PC-3 (cell line): ENCODE measurements at regions not wholly inside any gene's neighbourhood (a gene's known extent, or its start where the extent isn't known, plus 50 kb on each side); places are given as distances from the start of the nearest gene placed in this dataset.

Source experiments
- EZH2 ChIP-seq: fragments of 300-600 bp; sonication (generic); IDR thresholded peaks from one replicate; pipeline ENCODE4 v1.6.1; 2017; ENCODE audit warnings: antibody characterized with exemption, mild to moderate bottlenecking, low read length; ENCODE audit not compliant: unreplicated experiment
- EZH2phosphoT487 ChIP-seq: fragments of 300-600 bp; sonication (generic); IDR thresholded peaks from 2 replicates; pipeline ENCODE4 v1.6.1; 2018; ENCODE audit warnings: mild to moderate bottlenecking, antibody characterized with exemption, low read length, borderline replicate concordance
- TF ChIP-seq, protein P1 (sequence below): fragments of 300-600 bp; sonication (generic); conservative IDR thresholded peaks from 2 replicates; pipeline ENCODE4 v1.5.1; 2017; ENCODE audit warnings: antibody characterized with exemption, low read depth, mild to moderate bottlenecking, low read length

DNA sequence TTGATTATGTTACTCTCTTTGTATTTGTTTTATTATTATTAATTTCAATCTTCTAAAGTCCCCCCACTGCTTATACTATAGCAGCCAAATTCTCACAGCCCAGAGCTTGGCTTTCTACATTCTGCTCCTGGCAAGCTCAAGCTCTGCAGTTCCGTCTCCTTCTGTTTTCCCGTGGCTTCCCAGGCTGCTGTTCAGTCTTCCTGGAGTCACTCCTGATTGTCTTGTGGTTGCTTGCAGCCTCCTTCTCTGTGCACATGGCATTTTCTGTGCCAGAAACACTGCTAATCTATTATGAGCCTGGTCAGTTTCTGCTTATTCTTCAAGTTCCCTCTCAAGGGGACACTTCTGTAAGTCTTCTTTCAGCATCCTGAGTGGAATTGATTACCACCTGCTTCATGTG is 533.7 kb upstream of the IGFBP3 start:
- TF ChIP-seq EZH2: no peak
- TF ChIP-seq, protein P1, sequence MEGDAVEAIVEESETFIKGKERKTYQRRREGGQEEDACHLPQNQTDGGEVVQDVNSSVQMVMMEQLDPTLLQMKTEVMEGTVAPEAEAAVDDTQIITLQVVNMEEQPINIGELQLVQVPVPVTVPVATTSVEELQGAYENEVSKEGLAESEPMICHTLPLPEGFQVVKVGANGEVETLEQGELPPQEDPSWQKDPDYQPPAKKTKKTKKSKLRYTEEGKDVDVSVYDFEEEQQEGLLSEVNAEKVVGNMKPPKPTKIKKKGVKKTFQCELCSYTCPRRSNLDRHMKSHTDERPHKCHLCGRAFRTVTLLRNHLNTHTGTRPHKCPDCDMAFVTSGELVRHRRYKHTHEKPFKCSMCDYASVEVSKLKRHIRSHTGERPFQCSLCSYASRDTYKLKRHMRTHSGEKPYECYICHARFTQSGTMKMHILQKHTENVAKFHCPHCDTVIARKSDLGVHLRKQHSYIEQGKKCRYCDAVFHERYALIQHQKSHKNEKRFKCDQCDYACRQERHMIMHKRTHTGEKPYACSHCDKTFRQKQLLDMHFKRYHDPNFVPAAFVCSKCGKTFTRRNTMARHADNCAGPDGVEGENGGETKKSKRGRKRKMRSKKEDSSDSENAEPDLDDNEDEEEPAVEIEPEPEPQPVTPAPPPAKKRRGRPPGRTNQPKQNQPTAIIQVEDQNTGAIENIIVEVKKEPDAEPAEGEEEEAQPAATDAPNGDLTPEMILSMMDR: no peak
- TF ChIP-seq EZH2phosphoT487: no peak
